WI38 (cell line): ENCODE measurements at regions not wholly inside any gene's neighbourhood (a gene's known extent, or its start where the extent isn't known, plus 50 kb on each side); places are given as distances from the start of the nearest gene placed in this dataset.

Source experiments
- H3K4me3 ChIP-seq: 2 replicates; pipeline ENCODE4 v1.5.1; 2011; ENCODE audit warnings: low read depth, mild to moderate bottlenecking, control low read depth, low read length
- CTCF ChIP-seq: IDR thresholded peaks from 2 replicates; pipeline ENCODE4 v1.5.1; 2012; ENCODE audit warnings: low read depth, mild to moderate bottlenecking, control low read depth, low read length

- TF ChIP-seq CTCF, result no peak
- H3K4me3 ChIP-seq, result no peak overlapping the region
Observed at GRCh38 chr4:157514711-157515110, 294.2 kb downstream of the GRIA2 start.

GRCh38 chr4:157509341-157509740 is 288.8 kb downstream of the GRIA2 start:
- no peak for TF ChIP-seq CTCF

GRCh38 chr4:157502656-157503055 is 282.1 kb downstream of the GRIA2 start:
- no peak for TF ChIP-seq CTCF
- no peak overlapping the region for H3K4me3 ChIP-seq

More at GRCh38 chr4:157509341-157509740, 288.8 kb downstream of the GRIA2 start:
- no peak overlapping the region for H3K4me3 ChIP-seq

GRCh38 chr4:157459785-157460184 is 239.3 kb downstream of the GRIA2 start:
- no peak overlapping the region for H3K4me3 ChIP-seq
- TF ChIP-seq CTCF, result no peak

GRCh38 chr4:157447195-157447594 is 226.7 kb downstream of the GRIA2 start:
- TF ChIP-seq CTCF, result no peak
- H3K4me3 ChIP-seq, result no peak overlapping the region

GRCh38 chr4:157444014-157444413 is 223.5 kb downstream of the GRIA2 start:
- TF ChIP-seq CTCF, result no peak

GRCh38 chr4:157443537-157443936 is 223.0 kb downstream of the GRIA2 start:
- no peak for TF ChIP-seq CTCF
- H3K4me3 ChIP-seq, result no peak overlapping the region

More at GRCh38 chr4:157444014-157444413, 223.5 kb downstream of the GRIA2 start:
- H3K4me3 ChIP-seq, result no peak overlapping the region
